Panc1 (cell line): ENCODE measurements at regions not wholly inside any gene's neighbourhood (a gene's known extent, or its start where the extent isn't known, plus 50 kb on each side); places are given as distances from the start of the nearest gene placed in this dataset.

Experiments
- POLR2AphosphoS5 ChIP-seq: IDR thresholded peaks from 2 replicates; pipeline ENCODE4 v1.6.1; 2012; ENCODE audit warnings: mild to moderate bottlenecking, low read depth, low read length, moderate library complexity
- SIN3A ChIP-seq: IDR thresholded peaks from 2 replicates; pipeline ENCODE4 v1.6.1; 2012; ENCODE audit warnings: low read depth, mild to moderate bottlenecking, low read length, moderate library complexity, borderline replicate concordance; ENCODE audit not compliant: insufficient read depth
- TF ChIP-seq, protein P1 (sequence below): fragments of 450-650 bp; IDR thresholded peaks from 2 replicates; pipeline ENCODE4 v1.5.1; 2017; ENCODE audit warnings: mild to moderate bottlenecking
- TF ChIP-seq, protein P2 (sequence below), 2 experiments: IDR thresholded peaks; 2 replicates each; pipeline ENCODE4 v1.6.1; 2011 to 2012; ENCODE audit warnings: low read depth in 2 of 2, control low read depth in 1 of 2, low read length in 1 of 2, mild to moderate bottlenecking in 1 of 2, moderate library complexity in 1 of 2; ENCODE audit not compliant: insufficient read depth in 1 of 2

DNA sequence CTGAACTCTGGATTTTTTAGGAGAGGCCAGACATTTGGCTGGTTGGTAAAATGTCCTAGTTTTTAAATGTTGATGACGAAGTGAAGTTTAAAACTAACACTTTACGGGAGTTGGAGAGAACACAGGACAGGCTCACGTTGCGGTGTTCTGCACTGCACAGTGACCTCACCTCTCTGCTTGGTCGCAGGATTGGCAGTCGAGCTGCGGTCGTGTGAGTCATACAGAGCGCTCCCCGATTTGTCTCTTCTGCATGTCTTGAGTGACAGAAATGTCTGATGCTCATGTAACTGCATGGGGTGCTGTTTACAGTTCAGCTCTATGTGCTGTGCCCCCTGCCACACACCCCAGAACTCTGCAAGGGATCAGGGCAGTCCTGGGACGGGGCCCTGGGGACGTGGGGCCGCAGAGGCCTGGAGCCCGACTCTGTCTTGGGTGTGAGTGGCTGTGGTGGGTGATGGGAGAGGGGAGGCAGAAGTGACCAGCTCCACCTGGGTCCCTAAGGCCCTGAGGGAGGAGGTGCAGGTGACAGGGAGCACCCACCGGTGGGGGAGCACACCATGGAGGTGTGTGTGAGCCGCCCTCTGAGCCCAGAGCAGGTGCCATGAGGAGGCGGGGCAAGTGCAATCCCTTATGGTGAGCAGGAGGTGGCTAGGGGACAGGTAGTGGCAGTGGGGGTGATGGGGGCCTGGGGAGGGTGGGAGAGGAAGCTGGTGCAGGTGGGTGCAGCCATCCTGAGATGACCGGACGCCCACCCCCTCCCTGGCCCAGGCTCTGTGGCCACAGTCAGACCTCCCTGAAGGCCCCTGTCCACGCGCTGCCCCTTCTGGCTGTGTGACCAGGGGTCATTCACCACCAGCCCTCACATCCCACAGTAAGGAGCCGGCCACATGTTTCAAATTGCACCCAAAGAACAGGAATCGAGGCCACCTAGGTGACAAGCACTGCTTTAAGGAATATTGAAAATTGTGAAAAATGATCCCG, 77.9 kb upstream of the ADRA2C start:
- TF ChIP-seq, protein P1, sequence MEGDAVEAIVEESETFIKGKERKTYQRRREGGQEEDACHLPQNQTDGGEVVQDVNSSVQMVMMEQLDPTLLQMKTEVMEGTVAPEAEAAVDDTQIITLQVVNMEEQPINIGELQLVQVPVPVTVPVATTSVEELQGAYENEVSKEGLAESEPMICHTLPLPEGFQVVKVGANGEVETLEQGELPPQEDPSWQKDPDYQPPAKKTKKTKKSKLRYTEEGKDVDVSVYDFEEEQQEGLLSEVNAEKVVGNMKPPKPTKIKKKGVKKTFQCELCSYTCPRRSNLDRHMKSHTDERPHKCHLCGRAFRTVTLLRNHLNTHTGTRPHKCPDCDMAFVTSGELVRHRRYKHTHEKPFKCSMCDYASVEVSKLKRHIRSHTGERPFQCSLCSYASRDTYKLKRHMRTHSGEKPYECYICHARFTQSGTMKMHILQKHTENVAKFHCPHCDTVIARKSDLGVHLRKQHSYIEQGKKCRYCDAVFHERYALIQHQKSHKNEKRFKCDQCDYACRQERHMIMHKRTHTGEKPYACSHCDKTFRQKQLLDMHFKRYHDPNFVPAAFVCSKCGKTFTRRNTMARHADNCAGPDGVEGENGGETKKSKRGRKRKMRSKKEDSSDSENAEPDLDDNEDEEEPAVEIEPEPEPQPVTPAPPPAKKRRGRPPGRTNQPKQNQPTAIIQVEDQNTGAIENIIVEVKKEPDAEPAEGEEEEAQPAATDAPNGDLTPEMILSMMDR = no peak
- TF ChIP-seq POLR2AphosphoS5 (no peak), SIN3A (no peak)
- TF ChIP-seq, protein P2, sequence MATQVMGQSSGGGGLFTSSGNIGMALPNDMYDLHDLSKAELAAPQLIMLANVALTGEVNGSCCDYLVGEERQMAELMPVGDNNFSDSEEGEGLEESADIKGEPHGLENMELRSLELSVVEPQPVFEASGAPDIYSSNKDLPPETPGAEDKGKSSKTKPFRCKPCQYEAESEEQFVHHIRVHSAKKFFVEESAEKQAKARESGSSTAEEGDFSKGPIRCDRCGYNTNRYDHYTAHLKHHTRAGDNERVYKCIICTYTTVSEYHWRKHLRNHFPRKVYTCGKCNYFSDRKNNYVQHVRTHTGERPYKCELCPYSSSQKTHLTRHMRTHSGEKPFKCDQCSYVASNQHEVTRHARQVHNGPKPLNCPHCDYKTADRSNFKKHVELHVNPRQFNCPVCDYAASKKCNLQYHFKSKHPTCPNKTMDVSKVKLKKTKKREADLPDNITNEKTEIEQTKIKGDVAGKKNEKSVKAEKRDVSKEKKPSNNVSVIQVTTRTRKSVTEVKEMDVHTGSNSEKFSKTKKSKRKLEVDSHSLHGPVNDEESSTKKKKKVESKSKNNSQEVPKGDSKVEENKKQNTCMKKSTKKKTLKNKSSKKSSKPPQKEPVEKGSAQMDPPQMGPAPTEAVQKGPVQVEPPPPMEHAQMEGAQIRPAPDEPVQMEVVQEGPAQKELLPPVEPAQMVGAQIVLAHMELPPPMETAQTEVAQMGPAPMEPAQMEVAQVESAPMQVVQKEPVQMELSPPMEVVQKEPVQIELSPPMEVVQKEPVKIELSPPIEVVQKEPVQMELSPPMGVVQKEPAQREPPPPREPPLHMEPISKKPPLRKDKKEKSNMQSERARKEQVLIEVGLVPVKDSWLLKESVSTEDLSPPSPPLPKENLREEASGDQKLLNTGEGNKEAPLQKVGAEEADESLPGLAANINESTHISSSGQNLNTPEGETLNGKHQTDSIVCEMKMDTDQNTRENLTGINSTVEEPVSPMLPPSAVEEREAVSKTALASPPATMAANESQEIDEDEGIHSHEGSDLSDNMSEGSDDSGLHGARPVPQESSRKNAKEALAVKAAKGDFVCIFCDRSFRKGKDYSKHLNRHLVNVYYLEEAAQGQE (IDR thresholded peaks at IDR 0.05; ENCODE audit: insufficient read depth in 1 of 2, low read depth in 2 of 2, low read length in 1 of 2) = no peak
